HT-29 (cell line): ENCODE measurements at regions not wholly inside any gene's neighbourhood (a gene's known extent, or its start where the extent isn't known, plus 50 kb on each side); places are given as distances from the start of the nearest gene placed in this dataset.
"Not testable (repeated sequence)": the region's sequence is repeated elsewhere in the genome, so short reads cannot be mapped to it uniquely, and the experiment has no call there.

Experiments used
- DNase-seq: peaks from one replicate; pipeline ENCODE4 v3.0.0-alpha.2; 2015; ENCODE audit warnings: low spot score

GRCh38 chr3:25199567-25199966 is 228.5 kb upstream of the RARB start:
- DNase-seq: not testable (repeated sequence)

GRCh38 chr3:25212736-25213135 is 215.3 kb upstream of the RARB start:
- DNase-seq: no peak

- DNase-seq: no peak
These were observed 214.0 kb upstream of the RARB start for GRCh38 chr3:25214034-25214433.

GRCh38 chr3:25218362-25218761 is 209.7 kb upstream of the RARB start:
- DNase-seq: no peak

- DNase-seq: no peak
These were observed 201.3 kb upstream of the RARB start for GRCh38 chr3:25226747-25227146.

GRCh38 chr3:25229586-25229985 is 198.5 kb upstream of the RARB start:
- DNase-seq: no peak

GRCh38 chr3:25235031-25235430 is 193.0 kb upstream of the RARB start:
- no peak for DNase-seq

- DNase-seq: no peak
These were observed 192.6 kb upstream of the RARB start for GRCh38 chr3:25235466-25235865.

- DNase-seq: no peak
These were observed 190.5 kb upstream of the RARB start for GRCh38 chr3:25237602-25238001.

GRCh38 chr3:25239042-25239441 is 189.0 kb upstream of the RARB start:
- no peak for DNase-seq

- DNase-seq: no peak
These were observed 181.2 kb upstream of the RARB start for GRCh38 chr3:25246913-25247312.

- no peak for DNase-seq
These were observed 175.8 kb upstream of the RARB start for GRCh38 chr3:25252291-25252690.

- DNase-seq: no peak
These were observed 171.0 kb upstream of the RARB start for GRCh38 chr3:25257026-25257425.

GRCh38 chr3:25259871-25260270 is 168.2 kb upstream of the RARB start:
- no peak for DNase-seq

- no peak for DNase-seq
These were observed 165.7 kb upstream of the RARB start for GRCh38 chr3:25262322-25262721.

GRCh38 chr3:25265284-25265683 is 162.8 kb upstream of the RARB start:
- DNase-seq: no peak

GRCh38 chr3:25266677-25267076 is 161.4 kb upstream of the RARB start:
- no peak for DNase-seq

- no peak for DNase-seq
These were observed 156.0 kb upstream of the RARB start for GRCh38 chr3:25272090-25272489.

GRCh38 chr3:25273582-25274171 is 154.4 kb upstream of the RARB start:
- DNase-seq: no peak

GRCh38 chr3:25277503-25277902 is 150.6 kb upstream of the RARB start:
- no peak for DNase-seq

GRCh38 chr3:25281041-25281731 is 146.9 kb upstream of the RARB start:
- no peak for DNase-seq

- no peak for DNase-seq
These were observed 146.3 kb upstream of the RARB start for GRCh38 chr3:25281732-25282126.

GRCh38 chr3:25283613-25284012 is 144.4 kb upstream of the RARB start:
- no peak for DNase-seq

GRCh38 chr3:25284249-25284648 is 143.8 kb upstream of the RARB start:
- no peak for DNase-seq
